Chondrocyte (in vitro differentiated cells): ENCODE measurements at regions not wholly inside any gene's neighbourhood (a gene's known extent, or its start where the extent isn't known, plus 50 kb on each side); places are given as distances from the start of the nearest gene placed in this dataset.

ENCODE experiments used
- DNase-seq: peaks from one replicate; pipeline ENCODE4 v3.0.0; 2021; ENCODE audit warnings: mixed read lengths, low spot score
- H3K27ac Mint-ChIP-seq: one replicate; pipeline ENCODE4 v1.8.0; 2021; ENCODE audit warnings: mild to moderate bottlenecking, moderate library complexity, mixed read lengths; ENCODE audit not compliant: unreplicated experiment
- H3K27me3 Mint-ChIP-seq: 2 replicates; pipeline ENCODE4 v1.8.0; 2021; ENCODE audit warnings: low read depth, mixed read lengths
- H3K36me3 Mint-ChIP-seq: 2 replicates; pipeline ENCODE4 v1.8.0; 2021; ENCODE audit warnings: low read depth, mixed read lengths
- H3K4me1 Mint-ChIP-seq: 2 replicates; pipeline ENCODE4 v1.8.0; 2021; ENCODE audit warnings: low read depth, mild to moderate bottlenecking, mixed read lengths
- H3K4me3 Mint-ChIP-seq: one replicate; pipeline ENCODE4 v1.8.0; 2021; ENCODE audit warnings: mild to moderate bottlenecking, moderate library complexity, mixed read lengths; ENCODE audit not compliant: unreplicated experiment
- H3K9me3 Mint-ChIP-seq: 2 replicates; pipeline ENCODE4 v1.8.0; 2021; ENCODE audit warnings: low read depth, mixed read lengths
- CTCF ChIP-seq: fragments of 200-600 bp; sonication (generic); IDR thresholded peaks from 2 replicates; pipeline ENCODE4 v1.5.0; 2021; ENCODE audit warnings: antibody characterized with exemption, mild to moderate bottlenecking, moderate library complexity

GRCh38 chr7:11914645-11915044 lies 82.6 kb upstream of the THSD7A start:
- H3K27me3 Mint-ChIP-seq, result peaks cover 6% of the 10 kb centered on the region
- no peak for TF ChIP-seq CTCF
- no peak overlapping the region for H3K4me3 Mint-ChIP-seq

GRCh38 chr7:11923376-11923930 lies 91.5 kb upstream of the THSD7A start:
- H3K27me3 Mint-ChIP-seq, result peaks cover 13% of the 10 kb centered on the region
- H3K4me1 Mint-ChIP-seq, result no peaks in the 10 kb centered on the region
- no peak for DNase-seq
- no peak for TF ChIP-seq CTCF
- peaks cover 9% of the 10 kb centered on the region for H3K9me3 Mint-ChIP-seq
- H3K4me3 Mint-ChIP-seq, result no peak overlapping the region
- no peaks in the 10 kb centered on the region for H3K36me3 Mint-ChIP-seq
- H3K27ac Mint-ChIP-seq, result no peak overlapping the region

More at GRCh38 chr7:11914645-11915044, 82.6 kb upstream of the THSD7A start:
- Mint-ChIP-seq H3K27ac (no peak overlapping the region), H3K4me1 (no peaks in the 10 kb centered on the region), H3K9me3 (peaks cover 4% of the 10 kb centered on the region), H3K36me3 (no peaks in the 10 kb centered on the region)
- no peak for DNase-seq

- Mint-ChIP-seq H3K36me3 (peaks cover 1% of the 10 kb centered on the region), H3K4me3 (no peak overlapping the region), H3K27ac (no peak overlapping the region), H3K27me3 (peaks cover 6% of the 10 kb centered on the region), H3K4me1 (no peaks in the 10 kb centered on the region), H3K9me3 (peaks cover 3% of the 10 kb centered on the region)
- DNase-seq, result no peak
- no peak for TF ChIP-seq CTCF
Observed at GRCh38 chr7:11931307-11931706, 99.3 kb upstream of the THSD7A start.

GRCh38 chr7:11934796-11935195 lies 102.8 kb upstream of the THSD7A start:
- peaks cover 1% of the 10 kb centered on the region for H3K36me3 Mint-ChIP-seq

GRCh38 chr7:11935905-11936304 lies 103.9 kb upstream of the THSD7A start:
- Mint-ChIP-seq H3K4me3 (no peak overlapping the region), H3K27me3 (peaks cover 4% of the 10 kb centered on the region), H3K27ac (no peak overlapping the region), H3K4me1 (no peaks in the 10 kb centered on the region), H3K36me3 (peaks cover 1% of the 10 kb centered on the region), H3K9me3 (peaks cover 7% of the 10 kb centered on the region)
- DNase-seq, result no peak
- TF ChIP-seq CTCF, result no peak

More at GRCh38 chr7:11934796-11935195, 102.8 kb upstream of the THSD7A start:
- peaks cover 7% of the 10 kb centered on the region for H3K9me3 Mint-ChIP-seq
- peaks cover 4% of the 10 kb centered on the region for H3K27me3 Mint-ChIP-seq
- H3K4me3 Mint-ChIP-seq, result no peak overlapping the region
- TF ChIP-seq CTCF, result no peak
- H3K27ac Mint-ChIP-seq, result no peak overlapping the region
- no peak for DNase-seq
- H3K4me1 Mint-ChIP-seq, result no peaks in the 10 kb centered on the region
